ENCODE measurements at regions not wholly inside any gene's neighbourhood (a gene's known extent, or its start where the extent isn't known, plus 50 kb on each side); places are given as distances from the start of the nearest gene placed in this dataset.

DNA sequence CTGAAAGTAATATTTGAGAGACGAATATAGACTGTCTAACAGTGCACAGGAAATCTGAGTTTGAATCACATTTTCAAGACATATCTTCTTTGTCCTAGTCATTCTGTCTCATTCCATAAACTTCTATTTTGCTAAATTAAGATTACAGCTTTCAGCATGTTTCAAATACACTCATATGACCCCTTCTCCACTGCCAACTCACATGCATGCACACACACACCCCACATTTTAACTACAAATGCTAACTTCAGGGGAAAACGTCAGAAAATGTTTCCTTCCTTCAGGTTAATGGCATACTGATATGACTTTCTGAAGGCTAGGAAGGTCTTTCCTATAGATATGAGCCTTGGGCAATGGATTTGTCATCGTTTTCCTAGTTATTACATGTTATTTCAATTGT is 373.7 kb downstream of the RBM43 start:
- TF ChIP-seq POLR2AphosphoS5 (IDR thresholded peaks at IDR 0.05; ENCODE audit: low read depth, low read length) = no peak
- no peak for TF ChIP-seq TAF1 (IDR thresholded peaks at IDR 0.05; ENCODE audit: borderline replicate concordance, insufficient read depth, low read length)
- TF ChIP-seq SIN3A (IDR thresholded peaks at IDR 0.05; ENCODE audit: borderline replicate concordance, insufficient read depth, low read length) = no peak
- TF ChIP-seq, protein P1, sequence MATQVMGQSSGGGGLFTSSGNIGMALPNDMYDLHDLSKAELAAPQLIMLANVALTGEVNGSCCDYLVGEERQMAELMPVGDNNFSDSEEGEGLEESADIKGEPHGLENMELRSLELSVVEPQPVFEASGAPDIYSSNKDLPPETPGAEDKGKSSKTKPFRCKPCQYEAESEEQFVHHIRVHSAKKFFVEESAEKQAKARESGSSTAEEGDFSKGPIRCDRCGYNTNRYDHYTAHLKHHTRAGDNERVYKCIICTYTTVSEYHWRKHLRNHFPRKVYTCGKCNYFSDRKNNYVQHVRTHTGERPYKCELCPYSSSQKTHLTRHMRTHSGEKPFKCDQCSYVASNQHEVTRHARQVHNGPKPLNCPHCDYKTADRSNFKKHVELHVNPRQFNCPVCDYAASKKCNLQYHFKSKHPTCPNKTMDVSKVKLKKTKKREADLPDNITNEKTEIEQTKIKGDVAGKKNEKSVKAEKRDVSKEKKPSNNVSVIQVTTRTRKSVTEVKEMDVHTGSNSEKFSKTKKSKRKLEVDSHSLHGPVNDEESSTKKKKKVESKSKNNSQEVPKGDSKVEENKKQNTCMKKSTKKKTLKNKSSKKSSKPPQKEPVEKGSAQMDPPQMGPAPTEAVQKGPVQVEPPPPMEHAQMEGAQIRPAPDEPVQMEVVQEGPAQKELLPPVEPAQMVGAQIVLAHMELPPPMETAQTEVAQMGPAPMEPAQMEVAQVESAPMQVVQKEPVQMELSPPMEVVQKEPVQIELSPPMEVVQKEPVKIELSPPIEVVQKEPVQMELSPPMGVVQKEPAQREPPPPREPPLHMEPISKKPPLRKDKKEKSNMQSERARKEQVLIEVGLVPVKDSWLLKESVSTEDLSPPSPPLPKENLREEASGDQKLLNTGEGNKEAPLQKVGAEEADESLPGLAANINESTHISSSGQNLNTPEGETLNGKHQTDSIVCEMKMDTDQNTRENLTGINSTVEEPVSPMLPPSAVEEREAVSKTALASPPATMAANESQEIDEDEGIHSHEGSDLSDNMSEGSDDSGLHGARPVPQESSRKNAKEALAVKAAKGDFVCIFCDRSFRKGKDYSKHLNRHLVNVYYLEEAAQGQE (IDR thresholded peaks at IDR 0.05; ENCODE audit: insufficient read depth in 1 of 2, low read depth in 2 of 2, low read length in 2 of 2) = no peak

All from PFSK-1 (cell line).